ENCODE measurements at regions not wholly inside any gene's neighbourhood (a gene's known extent, or its start where the extent isn't known, plus 50 kb on each side); places are given as distances from the start of the nearest gene placed in this dataset.

DNA sequence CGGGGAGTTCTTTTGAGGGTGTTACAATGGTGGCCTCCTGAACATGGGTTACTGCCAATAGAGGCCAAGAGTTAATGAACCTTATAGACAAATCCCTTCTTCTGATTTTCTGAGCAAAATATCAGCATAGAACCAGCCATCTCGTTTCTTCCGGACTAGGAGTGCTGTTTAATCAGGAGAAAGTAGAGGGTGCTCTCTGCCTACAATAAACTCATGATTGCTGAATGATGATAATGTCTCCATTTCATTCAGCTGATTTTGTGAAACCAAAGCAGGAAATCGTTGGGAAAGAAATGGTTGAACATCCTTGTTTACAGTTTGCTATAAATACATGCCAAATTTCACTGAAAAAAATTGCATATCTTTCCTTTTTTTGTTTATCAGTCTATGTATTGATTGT, 142.8 kb upstream of the PLSCR5 start:
- DNase-seq (ENCODE audit: low read depth, low spot score): peak; percentile 14
- POLR2A ChIA-PET: interaction anchor here (0.7 kb wide), 1 partner anchor 424 kb away, joined by 3 read pairs; no protein-coding TSS in a partner anchor
- CTCF ChIA-PET: interaction anchor here (0.6 to 5.1 kb wide), 20 partner anchors 9 to 1329 kb away, joined by 3 to 47 read pairs (median 4); no protein-coding TSS in a partner anchor
- peak; percentile 42 for TF ChIP-seq CTCF (IDR thresholded peaks at IDR 0.05; ENCODE audit: insufficient read depth, low read length, missing control alignments)
- no peak overlapping the region for H3K4me3 ChIP-seq (ENCODE audit: low read depth, low read length)

DNA sequence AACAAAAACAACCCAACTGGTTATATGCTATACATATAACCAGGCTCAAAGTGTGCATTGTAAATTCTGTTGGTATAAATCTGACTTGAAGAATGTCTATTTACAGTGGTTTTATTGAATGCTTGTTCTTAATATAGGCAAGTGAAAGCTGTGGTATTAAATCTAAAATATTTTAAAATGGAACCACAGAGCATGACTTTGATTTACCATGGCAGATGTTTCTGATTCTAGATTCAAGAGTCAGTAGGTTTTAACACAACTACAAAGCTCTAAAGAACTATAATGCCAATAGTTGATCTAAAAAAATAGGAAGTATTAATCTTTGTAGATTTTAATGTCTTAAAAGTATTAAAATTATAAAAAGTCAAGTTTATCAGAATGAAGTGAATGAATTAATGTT, 141.9 kb upstream of the PLSCR5 start:
- ChIA-PET POLR2A (no interaction called here), CTCF (interaction anchor here (0.7 to 5.1 kb wide), 11 partner anchors 8 to 1330 kb away, joined by 3 to 47 read pairs (median 4); no protein-coding TSS in a partner anchor)
- no peak for DNase-seq (ENCODE audit: low read depth, low spot score)
- no peak for TF ChIP-seq CTCF (IDR thresholded peaks at IDR 0.05; ENCODE audit: insufficient read depth, low read length, missing control alignments)
- no peak overlapping the region for H3K4me3 ChIP-seq (ENCODE audit: low read depth, low read length)

DNA sequence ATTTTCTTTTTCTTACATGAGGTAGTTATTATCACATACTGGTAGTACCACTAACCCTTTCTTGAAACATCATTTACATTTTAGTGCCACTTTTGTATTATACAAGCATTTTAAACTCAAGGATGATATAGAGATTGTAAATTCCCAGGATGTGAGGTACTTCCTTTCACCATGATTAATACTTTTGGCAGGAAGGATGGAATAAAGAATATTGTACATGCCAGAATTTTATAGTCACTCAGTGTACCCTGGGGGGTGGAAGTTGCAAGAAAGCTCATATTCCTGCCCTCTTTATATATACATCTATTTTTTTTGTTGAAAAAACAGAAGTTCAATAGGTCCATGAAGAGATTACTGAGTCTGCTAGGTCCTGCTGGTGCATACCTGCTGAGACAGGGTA, 141.0 kb upstream of the PLSCR5 start:
- ChIA-PET CTCF (interaction anchor here (1.5 to 5.1 kb wide), 5 partner anchors 72 to 1331 kb away, joined by 3 to 47 read pairs (median 9); no protein-coding TSS in a partner anchor), POLR2A (no interaction called here)
- peak; percentile 16 for DNase-seq (ENCODE audit: low read depth, low spot score)
- no peak overlapping the region for H3K4me3 ChIP-seq (ENCODE audit: low read depth, low read length)
- TF ChIP-seq CTCF (IDR thresholded peaks at IDR 0.05; ENCODE audit: insufficient read depth, low read length, missing control alignments): no peak

- ChIA-PET CTCF (interaction anchor here (1.6 kb wide), 1 partner anchor 8 kb away, joined by 9 read pairs; no protein-coding TSS in a partner anchor), POLR2A (no interaction called here)
- no peak for DNase-seq (ENCODE audit: low read depth, low spot score)
- no peak overlapping the region for H3K4me3 ChIP-seq (ENCODE audit: low read depth, low read length)
- no peak for TF ChIP-seq CTCF (IDR thresholded peaks at IDR 0.05; ENCODE audit: insufficient read depth, low read length, missing control alignments)
Measured at GRCh38 chr3:146739203-146739671, 134.1 kb upstream of the PLSCR5 start.

GRCh38 chr3:146732325-146732724, 127.2 kb upstream of the PLSCR5 start:
- CTCF ChIA-PET: no interaction called here
- DNase-seq (ENCODE audit: low read depth, low spot score): no peak
- POLR2A ChIA-PET: no interaction called here
- no peak for TF ChIP-seq CTCF (IDR thresholded peaks at IDR 0.05; ENCODE audit: insufficient read depth, low read length, missing control alignments)
- no peak overlapping the region for H3K4me3 ChIP-seq (ENCODE audit: low read depth, low read length)

- DNase-seq (ENCODE audit: low read depth, low spot score): no peak
- H3K4me3 ChIP-seq (ENCODE audit: low read depth, low read length): no peak overlapping the region
- TF ChIP-seq CTCF (IDR thresholded peaks at IDR 0.05; ENCODE audit: insufficient read depth, low read length, missing control alignments): no peak
- CTCF ChIA-PET: no interaction called here
- POLR2A ChIA-PET: no interaction called here
Measured at GRCh38 chr3:146715170-146715569, 110.0 kb upstream of the PLSCR5 start.

Measured in AG04449 (cell line).